ENCODE measurements at regions not wholly inside any gene's neighbourhood (a gene's known extent, or its start where the extent isn't known, plus 50 kb on each side); places are given as distances from the start of the nearest gene placed in this dataset.

DNA sequence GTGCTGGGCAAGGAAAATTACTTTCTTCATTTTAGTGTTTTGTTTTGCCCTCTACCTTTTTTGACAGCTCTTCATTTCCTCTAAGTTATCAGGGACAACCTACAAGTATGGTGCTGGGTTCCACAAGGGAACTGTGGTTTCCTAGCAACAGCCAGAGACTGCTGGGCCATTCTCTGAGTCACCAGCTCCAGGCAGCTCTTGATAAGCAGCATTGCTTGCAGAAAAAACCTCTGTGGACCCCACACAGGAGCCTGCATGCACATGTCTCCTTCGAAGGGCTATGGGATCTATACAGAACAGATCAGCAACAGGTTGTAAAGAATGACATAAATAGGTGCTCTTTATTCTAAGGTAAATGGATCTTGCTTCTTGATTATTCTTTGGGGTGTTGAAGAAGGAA, 81.0 kb upstream of the CCDC196 start:
- TF ChIP-seq POLR2AphosphoS5 (IDR thresholded peaks at IDR 0.05; ENCODE audit: low read depth, low read length) (no peak), POLR2A (IDR thresholded peaks at IDR 0.05; ENCODE audit: low read depth, low read length) (no peak)

Data from GM12891 (cell line).